ENCODE measurements at regions not wholly inside any gene's neighbourhood (a gene's known extent, or its start where the extent isn't known, plus 50 kb on each side); places are given as distances from the start of the nearest gene placed in this dataset.
"Not testable (repeated sequence)": the region's sequence is repeated elsewhere in the genome, so short reads cannot be mapped to it uniquely, and the experiment has no call there.

DNA sequence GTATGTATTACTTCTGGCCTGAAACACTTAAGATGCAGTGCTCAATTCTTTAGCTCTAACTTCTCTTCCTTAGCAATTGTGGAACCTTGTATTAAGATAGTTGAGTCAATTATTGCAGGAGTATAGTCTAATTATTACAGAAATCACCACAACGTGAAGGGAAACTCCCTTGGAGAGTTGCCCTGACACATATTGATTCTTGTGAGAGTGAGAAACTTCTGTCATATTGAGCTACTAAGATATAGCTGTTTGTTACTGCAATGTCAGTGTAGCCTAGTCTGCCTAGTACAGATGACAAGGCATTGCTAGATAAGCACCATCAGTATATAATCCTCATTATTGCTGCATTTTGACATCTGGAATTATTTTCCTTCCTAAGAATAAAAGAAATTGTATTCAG, 82.7 kb upstream of the TEX13C start:
- TF ChIP-seq, protein P1, sequence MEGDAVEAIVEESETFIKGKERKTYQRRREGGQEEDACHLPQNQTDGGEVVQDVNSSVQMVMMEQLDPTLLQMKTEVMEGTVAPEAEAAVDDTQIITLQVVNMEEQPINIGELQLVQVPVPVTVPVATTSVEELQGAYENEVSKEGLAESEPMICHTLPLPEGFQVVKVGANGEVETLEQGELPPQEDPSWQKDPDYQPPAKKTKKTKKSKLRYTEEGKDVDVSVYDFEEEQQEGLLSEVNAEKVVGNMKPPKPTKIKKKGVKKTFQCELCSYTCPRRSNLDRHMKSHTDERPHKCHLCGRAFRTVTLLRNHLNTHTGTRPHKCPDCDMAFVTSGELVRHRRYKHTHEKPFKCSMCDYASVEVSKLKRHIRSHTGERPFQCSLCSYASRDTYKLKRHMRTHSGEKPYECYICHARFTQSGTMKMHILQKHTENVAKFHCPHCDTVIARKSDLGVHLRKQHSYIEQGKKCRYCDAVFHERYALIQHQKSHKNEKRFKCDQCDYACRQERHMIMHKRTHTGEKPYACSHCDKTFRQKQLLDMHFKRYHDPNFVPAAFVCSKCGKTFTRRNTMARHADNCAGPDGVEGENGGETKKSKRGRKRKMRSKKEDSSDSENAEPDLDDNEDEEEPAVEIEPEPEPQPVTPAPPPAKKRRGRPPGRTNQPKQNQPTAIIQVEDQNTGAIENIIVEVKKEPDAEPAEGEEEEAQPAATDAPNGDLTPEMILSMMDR (IDR thresholded peaks at IDR 0.05; ENCODE audit: borderline replicate concordance, extremely low read depth, insufficient read depth) = no peak
- Histone ChIP-seq H3K4me3 (ENCODE audit: low read length in 3 of 3) (no peak overlapping the region), H3K27me3 (ENCODE audit: control insufficient read depth, insufficient read depth, low read length) (no peaks in the 10 kb centered on the region), H3K9ac (ENCODE audit: low read length in 3 of 3) (no peak overlapping the region), H3K9me3 (ENCODE audit: control insufficient read depth in 2 of 3, insufficient read depth in 1 of 3, low read length in 3 of 3) (no peaks in the 10 kb centered on the region), H3K4me1 (ENCODE audit: control insufficient read depth in 2 of 3, insufficient read depth in 2 of 3, low read depth in 1 of 3, low read length in 3 of 3) (no peaks in the 10 kb centered on the region), H3K36me3 (ENCODE audit: control insufficient read depth in 2 of 3, insufficient read depth in 3 of 3, low read length in 3 of 3) (no peaks in the 10 kb centered on the region), H3K27ac (ENCODE audit: low read depth in 2 of 2, low read length in 2 of 2) (no peak overlapping the region)
- DNase-seq (no peak), FAIRE-seq (no peak)
- intact Hi-C loops (cut with DNase I) = no loop called here

DNA sequence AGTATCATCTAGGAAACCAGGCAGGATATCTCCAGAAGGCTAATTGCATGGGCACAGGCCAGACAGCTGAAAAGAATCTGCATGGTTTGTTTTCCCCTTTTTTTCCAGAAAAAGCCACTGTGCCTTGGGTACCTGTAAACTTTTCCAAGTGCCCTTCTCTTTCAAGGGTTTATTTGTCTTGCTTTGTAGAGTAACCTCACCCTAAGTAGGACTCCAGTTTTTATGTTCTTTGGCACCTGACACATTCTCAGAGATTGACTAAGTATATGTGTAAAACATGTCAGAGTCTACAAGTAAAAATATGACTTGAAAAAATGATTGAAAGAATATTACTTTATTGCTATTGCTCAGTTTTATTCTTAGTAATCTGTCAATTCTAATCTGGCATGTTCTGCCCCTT, 70.7 kb upstream of the TEX13C start:
- TF ChIP-seq, protein P1 (IDR thresholded peaks at IDR 0.05; ENCODE audit: borderline replicate concordance, extremely low read depth, insufficient read depth) = no peak
- no peaks in the 10 kb centered on the region for H3K9me3 ChIP-seq (ENCODE audit: control insufficient read depth in 2 of 3, insufficient read depth in 1 of 3, low read length in 3 of 3)
- H3K4me3 ChIP-seq (ENCODE audit: low read length in 3 of 3) = no peak overlapping the region
- no peaks in the 10 kb centered on the region for H3K27me3 ChIP-seq (ENCODE audit: control insufficient read depth, insufficient read depth, low read length)
- no peak overlapping the region for H3K9ac ChIP-seq (ENCODE audit: low read length in 3 of 3)
- no peaks in the 10 kb centered on the region for H3K4me1 ChIP-seq (ENCODE audit: control insufficient read depth in 2 of 3, insufficient read depth in 2 of 3, low read depth in 1 of 3, low read length in 3 of 3)
- H3K27ac ChIP-seq (ENCODE audit: low read depth in 2 of 2, low read length in 2 of 2) = no peak overlapping the region
- H3K36me3 ChIP-seq (ENCODE audit: control insufficient read depth in 2 of 3, insufficient read depth in 3 of 3, low read length in 3 of 3) = no peaks in the 10 kb centered on the region
- no peak for DNase-seq
- intact Hi-C loops (cut with DNase I) = no loop called here
- FAIRE-seq = no peak

DNA sequence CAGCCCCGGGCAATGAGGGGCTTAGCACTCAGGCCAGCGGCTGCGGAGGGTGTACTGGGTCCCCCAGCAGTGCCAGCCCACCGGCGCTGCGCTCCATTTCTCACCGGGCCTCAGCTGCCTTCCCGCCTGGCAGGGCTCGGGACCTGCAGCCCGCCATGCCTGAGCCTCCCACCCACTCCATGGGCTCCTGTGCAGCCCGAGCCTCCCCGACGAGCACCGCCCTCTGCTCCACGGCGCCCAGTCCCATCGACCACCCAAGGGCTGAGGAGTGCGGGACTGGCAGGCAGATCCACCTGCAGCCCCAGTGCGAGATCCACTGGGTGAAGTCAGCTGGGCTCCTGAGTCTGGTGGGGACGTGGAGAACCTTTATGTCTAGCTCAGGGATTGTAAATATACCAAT, 63.9 kb upstream of the TEX13C start:
- H3K9ac ChIP-seq (ENCODE audit: low read length in 3 of 3); H3K9me3 ChIP-seq (ENCODE audit: control insufficient read depth in 2 of 3, insufficient read depth in 1 of 3, low read length in 3 of 3); H3K36me3 ChIP-seq (ENCODE audit: control insufficient read depth in 2 of 3, insufficient read depth in 3 of 3, low read length in 3 of 3); H3K27me3 ChIP-seq (ENCODE audit: control insufficient read depth, insufficient read depth, low read length); H3K27ac ChIP-seq (ENCODE audit: low read depth in 2 of 2, low read length in 2 of 2); FAIRE-seq; intact Hi-C loops (cut with DNase I); H3K4me3 ChIP-seq (ENCODE audit: low read length in 3 of 3); DNase-seq; H3K4me1 ChIP-seq (ENCODE audit: control insufficient read depth in 2 of 3, insufficient read depth in 2 of 3, low read depth in 1 of 3, low read length in 3 of 3): not testable (repeated sequence)

DNA sequence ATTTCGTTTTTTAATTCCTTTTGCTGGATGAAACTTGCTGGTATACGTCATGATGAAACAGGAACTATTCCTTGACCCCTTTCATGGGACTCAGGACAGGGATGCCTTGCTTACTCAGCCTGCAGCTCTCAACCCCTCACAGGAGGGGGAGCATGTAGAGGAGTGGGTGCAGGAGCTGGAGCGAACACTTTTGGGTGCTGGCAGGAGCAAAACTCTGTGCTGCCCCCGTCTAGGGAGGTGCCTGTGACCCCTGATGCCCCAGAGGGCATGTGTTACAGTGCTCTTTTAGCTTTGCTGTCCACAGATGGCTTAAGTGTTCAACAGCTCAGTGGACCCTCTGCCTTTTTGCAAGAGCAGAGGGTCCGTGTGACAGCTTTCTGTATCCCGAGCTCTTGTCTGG, 56.8 kb upstream of the TEX13C start:
- H3K27ac ChIP-seq (ENCODE audit: low read depth in 2 of 2, low read length in 2 of 2) = no peak overlapping the region
- no peak overlapping the region for H3K4me3 ChIP-seq (ENCODE audit: low read length in 3 of 3)
- FAIRE-seq (no peak), DNase-seq (no peak)
- no peak overlapping the region for H3K9ac ChIP-seq (ENCODE audit: low read length in 3 of 3)
- TF ChIP-seq, protein P1 (IDR thresholded peaks at IDR 0.05; ENCODE audit: borderline replicate concordance, extremely low read depth, insufficient read depth) = no peak
- H3K36me3 ChIP-seq (ENCODE audit: control insufficient read depth in 2 of 3, insufficient read depth in 3 of 3, low read length in 3 of 3) = no peaks in the 10 kb centered on the region
- H3K4me1 ChIP-seq (ENCODE audit: control insufficient read depth in 2 of 3, insufficient read depth in 2 of 3, low read depth in 1 of 3, low read length in 3 of 3) = no peaks in the 10 kb centered on the region
- H3K9me3 ChIP-seq (ENCODE audit: control insufficient read depth in 2 of 3, insufficient read depth in 1 of 3, low read length in 3 of 3) = no peaks in the 10 kb centered on the region
- intact Hi-C loops (cut with DNase I) = no loop called here
- H3K27me3 ChIP-seq (ENCODE audit: control insufficient read depth, insufficient read depth, low read length) = no peaks in the 10 kb centered on the region
